ENCODE measurements at regions not wholly inside any gene's neighbourhood (a gene's known extent, or its start where the extent isn't known, plus 50 kb on each side); places are given as distances from the start of the nearest gene placed in this dataset.

DNA sequence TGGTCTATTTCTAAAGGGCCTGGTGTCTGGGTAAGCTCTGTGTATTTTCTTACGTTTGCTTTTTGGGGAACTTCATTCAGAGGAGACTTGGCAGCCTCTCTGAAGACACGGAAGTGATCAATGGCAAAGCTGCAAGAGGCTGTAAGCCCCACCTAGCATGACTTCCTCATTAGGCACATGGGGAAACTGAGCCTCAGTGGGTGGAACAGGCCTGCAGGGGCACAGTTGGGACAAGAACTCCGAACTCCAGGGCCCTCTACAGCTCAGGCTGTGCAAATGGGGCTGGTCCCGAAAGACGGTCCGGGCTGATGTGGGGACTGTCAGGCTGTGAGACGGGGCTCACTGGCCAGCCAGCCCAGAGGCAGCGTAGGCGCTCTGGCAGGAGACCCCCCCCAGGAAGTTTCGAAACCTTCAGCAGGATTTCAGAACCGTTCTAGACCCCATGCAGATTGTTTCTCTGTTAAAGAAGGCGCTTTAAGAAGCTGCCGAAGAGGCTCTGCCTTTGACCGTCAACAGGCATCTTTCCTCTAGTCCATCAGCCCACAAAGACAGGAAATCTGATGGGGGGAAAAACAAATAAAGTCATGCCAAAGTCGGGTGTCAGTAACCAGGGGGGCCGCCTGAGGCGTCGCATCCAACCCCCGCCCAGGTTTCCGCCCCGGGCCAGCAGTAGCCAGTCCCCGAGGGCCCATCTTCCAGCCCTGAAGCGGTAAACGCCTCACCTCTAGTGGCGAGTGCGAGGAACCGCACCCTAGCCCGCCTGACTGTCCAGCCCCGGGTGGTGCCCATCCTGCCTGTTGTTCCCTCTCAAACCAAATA is 79.8 kb upstream of the TBC1D3K start:
- H3K4me2 ChIP-seq (ENCODE audit: insufficient read depth, low read length): peak overlapping the region; percentile 71
- peak overlapping the region; percentile 57 for H3K4me3 ChIP-seq (ENCODE audit: insufficient read depth, low read length)

DNA sequence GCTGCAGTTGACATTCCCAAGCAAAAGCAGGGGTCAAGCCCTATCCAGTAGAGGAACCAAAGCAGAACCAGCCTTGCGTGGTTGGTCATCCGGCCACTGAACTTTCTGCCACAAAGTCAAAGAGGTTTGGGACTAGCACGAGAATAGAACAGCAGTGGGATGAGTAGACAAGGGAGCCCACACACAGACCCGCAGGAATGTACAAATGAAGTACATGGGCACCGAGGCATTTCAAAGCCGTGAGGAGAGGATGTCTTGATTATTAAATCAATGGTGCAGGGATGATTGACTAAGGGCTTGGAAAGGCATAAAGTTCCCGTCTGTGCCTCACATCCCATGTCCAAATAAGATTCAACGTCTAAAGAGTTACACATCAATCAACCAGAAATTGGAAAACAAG is 81.8 kb upstream of the TBC1D3K start:
- H3K4me1 ChIP-seq (ENCODE audit: insufficient read depth, low read length): no peaks in the 10 kb centered on the region
- no peak overlapping the region for H3K4me2 ChIP-seq (ENCODE audit: insufficient read depth, low read length)
- no peaks in the 10 kb centered on the region for H4K20me1 ChIP-seq (ENCODE audit: insufficient read depth, low read length)
- no peak overlapping the region for H2AFZ ChIP-seq (ENCODE audit: low read length)
- no peak overlapping the region for H3K4me3 ChIP-seq (ENCODE audit: insufficient read depth, low read length)
- TF ChIP-seq, protein P1, sequence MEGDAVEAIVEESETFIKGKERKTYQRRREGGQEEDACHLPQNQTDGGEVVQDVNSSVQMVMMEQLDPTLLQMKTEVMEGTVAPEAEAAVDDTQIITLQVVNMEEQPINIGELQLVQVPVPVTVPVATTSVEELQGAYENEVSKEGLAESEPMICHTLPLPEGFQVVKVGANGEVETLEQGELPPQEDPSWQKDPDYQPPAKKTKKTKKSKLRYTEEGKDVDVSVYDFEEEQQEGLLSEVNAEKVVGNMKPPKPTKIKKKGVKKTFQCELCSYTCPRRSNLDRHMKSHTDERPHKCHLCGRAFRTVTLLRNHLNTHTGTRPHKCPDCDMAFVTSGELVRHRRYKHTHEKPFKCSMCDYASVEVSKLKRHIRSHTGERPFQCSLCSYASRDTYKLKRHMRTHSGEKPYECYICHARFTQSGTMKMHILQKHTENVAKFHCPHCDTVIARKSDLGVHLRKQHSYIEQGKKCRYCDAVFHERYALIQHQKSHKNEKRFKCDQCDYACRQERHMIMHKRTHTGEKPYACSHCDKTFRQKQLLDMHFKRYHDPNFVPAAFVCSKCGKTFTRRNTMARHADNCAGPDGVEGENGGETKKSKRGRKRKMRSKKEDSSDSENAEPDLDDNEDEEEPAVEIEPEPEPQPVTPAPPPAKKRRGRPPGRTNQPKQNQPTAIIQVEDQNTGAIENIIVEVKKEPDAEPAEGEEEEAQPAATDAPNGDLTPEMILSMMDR (IDR thresholded peaks at IDR 0.05; ENCODE audit: extremely low read depth, low read depth, low read length): no peak
- no peaks in the 10 kb centered on the region for H3K9me3 ChIP-seq (ENCODE audit: low read depth, low read length)
- no peaks in the 10 kb centered on the region for H3K36me3 ChIP-seq (ENCODE audit: insufficient read depth, low read length)
- no peak overlapping the region for H3K27ac ChIP-seq (ENCODE audit: low read depth, low read length)
- no peaks in the 10 kb centered on the region for H3K79me2 ChIP-seq (ENCODE audit: insufficient read depth, low read length)
- H3K27me3 ChIP-seq (ENCODE audit: insufficient read depth, low read length): peaks cover 18% of the 10 kb centered on the region
- DNase-seq (ENCODE audit: insufficient read length, low spot score, missing footprints): no peak

More for the DNA sequence above, 79.8 kb upstream of the TBC1D3K start:
- Histone ChIP-seq H2AFZ (ENCODE audit: low read length) (peak overlapping the region; percentile 70), H3K79me2 (ENCODE audit: insufficient read depth, low read length) (no peaks in the 10 kb centered on the region), H3K27me3 (ENCODE audit: insufficient read depth, low read length) (peaks cover 8% of the 10 kb centered on the region), H3K9me3 (ENCODE audit: low read depth, low read length) (no peaks in the 10 kb centered on the region), H4K20me1 (ENCODE audit: insufficient read depth, low read length) (no peaks in the 10 kb centered on the region), H3K27ac (ENCODE audit: low read depth, low read length) (no peak overlapping the region), H3K36me3 (ENCODE audit: insufficient read depth, low read length) (no peaks in the 10 kb centered on the region), H3K4me1 (ENCODE audit: insufficient read depth, low read length) (no peaks in the 10 kb centered on the region)
- peak; percentile 92 for DNase-seq (ENCODE audit: insufficient read length, low spot score, missing footprints)
- TF ChIP-seq, protein P1 (IDR thresholded peaks at IDR 0.05; ENCODE audit: extremely low read depth, low read depth, low read length): peak; percentile 70

DNA sequence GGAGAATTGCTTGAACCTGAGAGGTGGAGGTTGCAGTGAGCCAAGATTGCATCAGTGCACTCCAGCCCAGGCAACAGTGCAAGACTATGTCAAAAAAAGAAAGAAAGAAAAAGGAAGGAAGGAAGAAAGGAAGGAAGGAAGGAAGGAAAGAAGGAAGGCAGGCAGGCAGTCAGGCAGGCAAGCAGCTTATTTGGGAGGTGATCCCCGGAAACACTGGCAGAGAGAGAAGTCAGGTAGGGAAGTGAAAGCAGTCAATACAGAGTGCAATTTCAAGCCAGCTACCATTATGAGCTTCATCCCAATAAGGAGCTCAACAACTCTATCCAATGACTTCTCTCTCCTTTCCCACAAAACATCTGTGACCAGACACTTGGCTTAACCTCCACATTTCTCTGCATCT is 83.0 kb upstream of the TBC1D3K start:
- no peak for DNase-seq (ENCODE audit: insufficient read length, low spot score, missing footprints)
- H3K4me2 ChIP-seq (ENCODE audit: insufficient read depth, low read length): no peak overlapping the region
- H4K20me1 ChIP-seq (ENCODE audit: insufficient read depth, low read length): no peaks in the 10 kb centered on the region
- no peaks in the 10 kb centered on the region for H3K4me1 ChIP-seq (ENCODE audit: insufficient read depth, low read length)
- no peaks in the 10 kb centered on the region for H3K79me2 ChIP-seq (ENCODE audit: insufficient read depth, low read length)
- H3K4me3 ChIP-seq (ENCODE audit: insufficient read depth, low read length): no peak overlapping the region
- peaks cover 21% of the 10 kb centered on the region for H3K27me3 ChIP-seq (ENCODE audit: insufficient read depth, low read length)
- no peaks in the 10 kb centered on the region for H3K36me3 ChIP-seq (ENCODE audit: insufficient read depth, low read length)
- no peak overlapping the region for H2AFZ ChIP-seq (ENCODE audit: low read length)
- no peaks in the 10 kb centered on the region for H3K9me3 ChIP-seq (ENCODE audit: low read depth, low read length)
- TF ChIP-seq, protein P1 (IDR thresholded peaks at IDR 0.05; ENCODE audit: extremely low read depth, low read depth, low read length): no peak
- H3K27ac ChIP-seq (ENCODE audit: low read depth, low read length): no peak overlapping the region

DNA sequence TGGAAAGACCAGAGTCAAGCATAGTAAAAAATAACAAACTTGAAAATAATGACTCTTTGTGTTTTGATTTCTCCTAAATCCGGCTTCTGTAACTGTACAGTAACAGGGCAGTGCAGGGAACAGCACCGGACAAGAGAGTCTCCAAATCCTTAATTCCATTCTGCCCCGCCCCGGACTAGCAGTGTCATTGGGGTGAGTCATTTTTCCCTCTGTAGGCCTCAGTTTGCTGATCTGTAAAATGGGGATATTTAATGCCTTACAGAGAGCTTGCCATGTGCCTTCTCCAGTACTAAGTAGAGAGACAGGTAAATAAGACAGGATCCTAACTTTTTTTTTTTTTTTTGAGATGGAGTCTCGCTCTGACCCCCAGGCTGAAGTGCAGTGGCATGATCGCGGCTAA is 83.6 kb upstream of the TBC1D3K start:
- no peak for DNase-seq (ENCODE audit: insufficient read length, low spot score, missing footprints)
- Histone ChIP-seq H4K20me1 (ENCODE audit: insufficient read depth, low read length) (no peaks in the 10 kb centered on the region), H2AFZ (ENCODE audit: low read length) (no peak overlapping the region), H3K36me3 (ENCODE audit: insufficient read depth, low read length) (no peaks in the 10 kb centered on the region), H3K79me2 (ENCODE audit: insufficient read depth, low read length) (no peaks in the 10 kb centered on the region), H3K4me1 (ENCODE audit: insufficient read depth, low read length) (no peaks in the 10 kb centered on the region), H3K9me3 (ENCODE audit: low read depth, low read length) (no peaks in the 10 kb centered on the region), H3K27ac (ENCODE audit: low read depth, low read length) (no peak overlapping the region), H3K27me3 (ENCODE audit: insufficient read depth, low read length) (peaks cover 23% of the 10 kb centered on the region), H3K4me2 (ENCODE audit: insufficient read depth, low read length) (no peak overlapping the region), H3K4me3 (ENCODE audit: insufficient read depth, low read length) (no peak overlapping the region)
- TF ChIP-seq, protein P1 (IDR thresholded peaks at IDR 0.05; ENCODE audit: extremely low read depth, low read depth, low read length): no peak
